Colonic mucosa (tissue), 4 donors: ENCODE measurements at regions not wholly inside any gene's neighbourhood (a gene's known extent, or its start where the extent isn't known, plus 50 kb on each side); places are given as distances from the start of the nearest gene placed in this dataset.

ENCODE experiments used
- DNase-seq: peaks from one replicate; pipeline ENCODE4 v3.0.0-alpha.2; 2020
- H3K27ac ChIP-seq: fragments of 200-600 bp; one replicate; pipeline ENCODE4 v1.8.0; 2021
- H3K27me3 ChIP-seq: fragments of 200-600 bp; one replicate; pipeline ENCODE4 v1.8.0; 2021
- H3K36me3 ChIP-seq: fragments of 200-600 bp; one replicate; pipeline ENCODE4 v1.8.0; 2021
- H3K4me1 ChIP-seq: fragments of 200-600 bp; one replicate; pipeline ENCODE4 v1.8.0; 2021; ENCODE audit warnings: mild to moderate bottlenecking
- H3K4me3 ChIP-seq: fragments of 200-600 bp; one replicate; pipeline ENCODE4 v1.8.0; 2021
- H3K9ac ChIP-seq, 2 donors: one replicate each; pipeline ENCODE4 v1.7.0; 2013; ENCODE audit warnings: control low read depth in 2 of 2, low read depth in 2 of 2, low read length in 2 of 2
- H3K9me3 ChIP-seq: fragments of 200-600 bp; one replicate; pipeline ENCODE4 v1.8.0; 2021
- intact Hi-C: fragments of 100-400 bp; cut with DNase I; formaldehyde crosslinking; loops from one replicate; pipeline ENCODE4 v1.14.1; 2022
- TF ChIP-seq, protein P1 (sequence below): fragments of 200-600 bp; IDR thresholded peaks from one replicate; pipeline ENCODE4 v1.8.0; 2022; ENCODE audit warnings: antibody characterized with exemption, mild to moderate bottlenecking
- donor health status: healthy.
- donor health status: DM: no; HTN: no; CAD: no.
- donor health status: DM: no; HTN: no; CAD: no.

- intact Hi-C loops: no loop called here
- Histone ChIP-seq H3K36me3 (no peaks in the 10 kb centered on the region), H3K9ac (no peak overlapping the region), H3K9me3 (no peaks in the 10 kb centered on the region), H3K4me1 (no peaks in the 10 kb centered on the region), H3K27me3 (no peaks in the 10 kb centered on the region), H3K27ac (no peak overlapping the region), H3K4me3 (no peak overlapping the region)
- TF ChIP-seq, protein P1, sequence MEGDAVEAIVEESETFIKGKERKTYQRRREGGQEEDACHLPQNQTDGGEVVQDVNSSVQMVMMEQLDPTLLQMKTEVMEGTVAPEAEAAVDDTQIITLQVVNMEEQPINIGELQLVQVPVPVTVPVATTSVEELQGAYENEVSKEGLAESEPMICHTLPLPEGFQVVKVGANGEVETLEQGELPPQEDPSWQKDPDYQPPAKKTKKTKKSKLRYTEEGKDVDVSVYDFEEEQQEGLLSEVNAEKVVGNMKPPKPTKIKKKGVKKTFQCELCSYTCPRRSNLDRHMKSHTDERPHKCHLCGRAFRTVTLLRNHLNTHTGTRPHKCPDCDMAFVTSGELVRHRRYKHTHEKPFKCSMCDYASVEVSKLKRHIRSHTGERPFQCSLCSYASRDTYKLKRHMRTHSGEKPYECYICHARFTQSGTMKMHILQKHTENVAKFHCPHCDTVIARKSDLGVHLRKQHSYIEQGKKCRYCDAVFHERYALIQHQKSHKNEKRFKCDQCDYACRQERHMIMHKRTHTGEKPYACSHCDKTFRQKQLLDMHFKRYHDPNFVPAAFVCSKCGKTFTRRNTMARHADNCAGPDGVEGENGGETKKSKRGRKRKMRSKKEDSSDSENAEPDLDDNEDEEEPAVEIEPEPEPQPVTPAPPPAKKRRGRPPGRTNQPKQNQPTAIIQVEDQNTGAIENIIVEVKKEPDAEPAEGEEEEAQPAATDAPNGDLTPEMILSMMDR: no peak
- no peak for DNase-seq
Observed at GRCh38 chr11:106493751-106494150, 416.3 kb downstream of the AASDHPPT start.

DNA sequence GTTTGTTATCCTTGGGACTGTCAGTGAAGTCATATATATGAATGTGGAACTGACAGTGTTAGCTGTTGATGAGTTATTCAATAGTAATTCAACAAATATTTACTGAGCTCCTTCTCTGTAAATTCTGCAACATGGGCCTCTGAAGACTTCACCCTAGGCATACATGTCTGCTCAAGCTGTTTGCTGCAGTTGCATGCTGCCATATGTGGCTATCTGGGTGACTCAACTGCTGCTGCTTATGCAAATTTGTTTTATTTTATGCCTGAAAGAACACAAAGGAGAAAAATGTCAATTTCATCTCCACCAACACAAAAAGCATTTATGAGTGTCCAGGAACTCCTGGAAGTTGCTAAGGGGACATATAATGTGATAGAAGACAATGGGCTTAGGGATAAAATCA, 417.6 kb downstream of the AASDHPPT start:
- intact Hi-C loops: no loop called here
- no peak for DNase-seq

DNA sequence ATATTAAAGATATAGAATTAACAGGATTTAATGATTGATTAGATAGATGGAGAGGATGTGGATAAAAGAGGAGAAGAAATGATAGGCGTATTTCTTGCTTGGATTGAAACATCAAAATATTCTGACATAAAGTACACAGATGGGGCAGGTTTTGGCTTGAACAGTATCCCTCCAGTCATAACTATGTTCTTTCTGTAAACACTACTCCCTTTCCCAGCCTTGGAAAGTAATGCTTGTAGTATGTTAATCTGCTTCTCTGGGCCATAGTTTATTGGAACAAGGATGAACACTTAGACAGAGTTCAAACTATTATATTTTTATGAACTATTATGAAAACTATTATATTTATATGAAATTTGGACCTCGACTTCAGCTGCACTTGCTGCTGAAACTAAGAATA, 419.2 kb downstream of the AASDHPPT start:
- Histone ChIP-seq H3K36me3 (no peaks in the 10 kb centered on the region), H3K9ac (no peak overlapping the region), H3K9me3 (no peaks in the 10 kb centered on the region), H3K27ac (no peak overlapping the region), H3K4me3 (no peak overlapping the region), H3K4me1 (no peaks in the 10 kb centered on the region), H3K27me3 (no peaks in the 10 kb centered on the region)
- no peak for DNase-seq
- TF ChIP-seq, protein P1: no peak
- intact Hi-C loops: no loop called here

More for the DNA sequence above, 417.6 kb downstream of the AASDHPPT start:
- Histone ChIP-seq H3K27ac (no peak overlapping the region), H3K36me3 (no peaks in the 10 kb centered on the region), H3K27me3 (no peaks in the 10 kb centered on the region), H3K4me3 (no peak overlapping the region), H3K4me1 (no peaks in the 10 kb centered on the region), H3K9me3 (no peaks in the 10 kb centered on the region), H3K9ac (no peak overlapping the region)
- TF ChIP-seq, protein P1: no peak

DNA sequence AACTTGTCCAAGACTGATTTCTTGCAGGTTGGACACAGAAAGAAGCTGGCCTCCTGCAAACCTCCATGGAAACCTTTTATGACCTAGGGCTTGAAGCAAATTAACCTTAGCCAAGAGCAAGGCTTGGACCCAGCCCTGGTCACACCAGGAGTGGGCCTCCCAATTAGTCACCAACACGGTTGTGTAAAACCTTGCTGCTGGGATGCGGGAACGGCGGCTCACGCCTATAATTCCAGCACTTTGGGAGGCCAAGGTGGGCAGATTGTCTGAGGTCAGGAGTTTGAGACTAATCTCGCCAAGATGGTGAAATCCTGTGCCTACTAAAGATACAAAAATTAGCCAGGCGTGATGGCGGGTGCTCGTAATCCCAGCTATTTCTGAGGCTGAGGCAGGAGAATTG, 419.9 kb downstream of the AASDHPPT start:
- Histone ChIP-seq H3K9me3 (no peaks in the 10 kb centered on the region), H3K27ac (no peak overlapping the region), H3K9ac (no peak overlapping the region), H3K4me3 (no peak overlapping the region), H3K27me3 (no peaks in the 10 kb centered on the region), H3K36me3 (no peaks in the 10 kb centered on the region), H3K4me1 (no peaks in the 10 kb centered on the region)
- TF ChIP-seq, protein P1: no peak
- no peak for DNase-seq
- intact Hi-C loops: no loop called here

DNA sequence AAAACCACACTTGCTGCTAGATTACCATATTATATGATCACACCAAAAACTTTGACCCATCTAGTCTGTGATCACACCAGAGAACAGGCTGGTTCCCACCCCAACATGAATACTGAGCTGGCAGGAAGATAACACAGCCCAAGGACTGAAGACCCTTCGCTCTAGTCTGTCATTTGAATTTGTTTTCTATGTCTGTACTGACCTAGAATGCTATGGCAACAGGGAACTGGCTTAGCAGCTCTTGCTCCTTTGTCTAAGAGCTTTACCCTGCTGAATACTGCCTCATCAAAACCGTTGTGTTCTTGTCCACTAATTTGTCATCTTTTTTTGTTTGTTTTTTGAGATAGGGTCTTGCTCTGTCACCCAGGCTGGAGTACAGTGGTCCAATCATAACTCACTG, 420.4 kb downstream of the AASDHPPT start:
- no peak for DNase-seq
- H3K4me3 ChIP-seq: no peak overlapping the region
- TF ChIP-seq, protein P1: no peak
- no peak overlapping the region for H3K27ac ChIP-seq
- H3K36me3 ChIP-seq: no peaks in the 10 kb centered on the region
- H3K4me1 ChIP-seq: no peaks in the 10 kb centered on the region
- H3K9me3 ChIP-seq: no peaks in the 10 kb centered on the region
- H3K9ac ChIP-seq: no peak overlapping the region
- no peaks in the 10 kb centered on the region for H3K27me3 ChIP-seq
- intact Hi-C loops: no loop called here

DNA sequence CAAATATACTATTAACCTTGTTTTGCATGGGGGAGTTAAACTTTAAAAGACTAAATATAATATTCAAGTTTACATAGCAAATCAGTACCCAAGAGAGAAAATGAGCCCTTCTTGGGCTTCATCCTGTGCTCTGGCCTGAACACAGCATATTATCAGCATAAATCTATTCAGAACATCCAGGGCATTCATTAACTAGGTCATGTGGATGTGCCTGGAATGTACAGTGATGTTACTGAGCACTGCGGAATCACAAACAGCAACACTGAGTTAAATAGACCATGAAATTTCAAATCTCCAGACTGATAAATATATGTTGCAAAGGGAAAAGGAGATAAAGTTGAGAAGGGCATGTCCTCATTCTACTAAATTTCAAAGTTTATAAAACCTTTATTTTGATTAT, 426.4 kb downstream of the AASDHPPT start:
- H3K9ac ChIP-seq: no peak overlapping the region
- DNase-seq: no peak
- intact Hi-C loops: no loop called here
- no peak overlapping the region for H3K27ac ChIP-seq
- H3K4me1 ChIP-seq: no peaks in the 10 kb centered on the region
- H3K4me3 ChIP-seq: no peak overlapping the region
- H3K36me3 ChIP-seq: no peaks in the 10 kb centered on the region
- H3K9me3 ChIP-seq: no peaks in the 10 kb centered on the region
- TF ChIP-seq, protein P1: no peak
- H3K27me3 ChIP-seq: no peaks in the 10 kb centered on the region
